Type B pancreatic cell (in vitro differentiated cells): ENCODE measurements at regions not wholly inside any gene's neighbourhood (a gene's known extent, or its start where the extent isn't known, plus 50 kb on each side); places are given as distances from the start of the nearest gene placed in this dataset.
A peak's percentile ranks its signal among the peaks of the same experiment; 100 is the strongest.

Experiments used
- DNase-seq: peaks from one replicate; pipeline ENCODE4 v3.0.0; 2021; ENCODE audit warnings: mixed read lengths; ENCODE audit not compliant: unreplicated experiment; ENCODE audit errors: extremely low spot score
- H3K27ac Mint-ChIP-seq: 2 replicates; pipeline ENCODE4 v1.8.0; 2021; ENCODE audit warnings: mild to moderate bottlenecking, mixed read lengths
- H3K27me3 Mint-ChIP-seq: 2 replicates; pipeline ENCODE4 v1.8.0; 2021; ENCODE audit warnings: mixed read lengths
- H3K36me3 Mint-ChIP-seq: 2 replicates; pipeline ENCODE4 v1.8.0; 2021; ENCODE audit warnings: mixed read lengths
- H3K4me1 Mint-ChIP-seq: one replicate; pipeline ENCODE4 v1.8.0; 2021; ENCODE audit warnings: mixed read lengths; ENCODE audit not compliant: unreplicated experiment
- H3K4me3 Mint-ChIP-seq: 2 replicates; pipeline ENCODE4 v1.8.0; 2021; ENCODE audit warnings: mild to moderate bottlenecking, mixed read lengths
- H3K9me3 Mint-ChIP-seq: 2 replicates; pipeline ENCODE4 v1.8.0; 2021; ENCODE audit warnings: mixed read lengths
- TF ChIP-seq, protein P1 (sequence below): fragments of 200-600 bp; sonication (generic); conservative IDR thresholded peaks from 2 replicates; pipeline ENCODE4 v1.5.0; 2021; ENCODE audit warnings: antibody characterized with exemption, mild to moderate bottlenecking

- Mint-ChIP-seq H3K4me3 (no peak overlapping the region), H3K9me3 (peaks cover 4% of the 10 kb centered on the region)
- TF ChIP-seq, protein P1, sequence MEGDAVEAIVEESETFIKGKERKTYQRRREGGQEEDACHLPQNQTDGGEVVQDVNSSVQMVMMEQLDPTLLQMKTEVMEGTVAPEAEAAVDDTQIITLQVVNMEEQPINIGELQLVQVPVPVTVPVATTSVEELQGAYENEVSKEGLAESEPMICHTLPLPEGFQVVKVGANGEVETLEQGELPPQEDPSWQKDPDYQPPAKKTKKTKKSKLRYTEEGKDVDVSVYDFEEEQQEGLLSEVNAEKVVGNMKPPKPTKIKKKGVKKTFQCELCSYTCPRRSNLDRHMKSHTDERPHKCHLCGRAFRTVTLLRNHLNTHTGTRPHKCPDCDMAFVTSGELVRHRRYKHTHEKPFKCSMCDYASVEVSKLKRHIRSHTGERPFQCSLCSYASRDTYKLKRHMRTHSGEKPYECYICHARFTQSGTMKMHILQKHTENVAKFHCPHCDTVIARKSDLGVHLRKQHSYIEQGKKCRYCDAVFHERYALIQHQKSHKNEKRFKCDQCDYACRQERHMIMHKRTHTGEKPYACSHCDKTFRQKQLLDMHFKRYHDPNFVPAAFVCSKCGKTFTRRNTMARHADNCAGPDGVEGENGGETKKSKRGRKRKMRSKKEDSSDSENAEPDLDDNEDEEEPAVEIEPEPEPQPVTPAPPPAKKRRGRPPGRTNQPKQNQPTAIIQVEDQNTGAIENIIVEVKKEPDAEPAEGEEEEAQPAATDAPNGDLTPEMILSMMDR = no peak
Observed at GRCh38 chr18:52069201-52069600, 270.8 kb upstream of the DCC start.

DNA sequence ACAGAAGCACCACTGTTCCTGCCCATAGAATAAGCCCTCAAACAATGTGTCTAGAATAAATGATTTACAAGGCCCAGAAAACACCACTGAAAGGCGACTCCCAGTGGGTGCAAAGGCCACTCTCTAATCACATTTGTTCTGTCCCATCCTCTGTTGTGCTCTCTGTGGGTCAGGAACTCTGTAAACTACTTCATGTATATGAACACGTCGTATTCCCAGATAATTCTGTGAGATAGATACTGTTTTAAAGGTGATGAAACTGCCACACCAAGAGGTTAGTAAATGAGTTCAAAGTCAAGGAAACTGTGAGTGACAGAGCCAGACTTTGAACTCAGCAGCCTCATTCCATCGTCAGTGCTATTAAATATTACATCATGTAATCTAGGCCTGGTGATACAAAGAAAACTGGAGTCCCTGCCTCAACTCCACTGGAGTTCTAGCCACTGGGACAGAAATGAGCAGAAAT, 269.7 kb upstream of the DCC start:
- Mint-ChIP-seq H3K27me3 (no peaks in the 10 kb centered on the region), H3K4me3 (peak overlapping the region; percentile 8), H3K4me1 (peaks cover 10% of the 10 kb centered on the region), H3K36me3 (no peaks in the 10 kb centered on the region), H3K27ac (peak overlapping the region; percentile 19), H3K9me3 (peaks cover 4% of the 10 kb centered on the region)
- TF ChIP-seq, protein P1 = no peak
- DNase-seq = no peak

More at GRCh38 chr18:52069201-52069600, 270.8 kb upstream of the DCC start:
- no peak overlapping the region for H3K27ac Mint-ChIP-seq
- peaks cover 10% of the 10 kb centered on the region for H3K4me1 Mint-ChIP-seq
- H3K27me3 Mint-ChIP-seq = no peaks in the 10 kb centered on the region
- H3K36me3 Mint-ChIP-seq = no peaks in the 10 kb centered on the region
- DNase-seq = no peak

DNA sequence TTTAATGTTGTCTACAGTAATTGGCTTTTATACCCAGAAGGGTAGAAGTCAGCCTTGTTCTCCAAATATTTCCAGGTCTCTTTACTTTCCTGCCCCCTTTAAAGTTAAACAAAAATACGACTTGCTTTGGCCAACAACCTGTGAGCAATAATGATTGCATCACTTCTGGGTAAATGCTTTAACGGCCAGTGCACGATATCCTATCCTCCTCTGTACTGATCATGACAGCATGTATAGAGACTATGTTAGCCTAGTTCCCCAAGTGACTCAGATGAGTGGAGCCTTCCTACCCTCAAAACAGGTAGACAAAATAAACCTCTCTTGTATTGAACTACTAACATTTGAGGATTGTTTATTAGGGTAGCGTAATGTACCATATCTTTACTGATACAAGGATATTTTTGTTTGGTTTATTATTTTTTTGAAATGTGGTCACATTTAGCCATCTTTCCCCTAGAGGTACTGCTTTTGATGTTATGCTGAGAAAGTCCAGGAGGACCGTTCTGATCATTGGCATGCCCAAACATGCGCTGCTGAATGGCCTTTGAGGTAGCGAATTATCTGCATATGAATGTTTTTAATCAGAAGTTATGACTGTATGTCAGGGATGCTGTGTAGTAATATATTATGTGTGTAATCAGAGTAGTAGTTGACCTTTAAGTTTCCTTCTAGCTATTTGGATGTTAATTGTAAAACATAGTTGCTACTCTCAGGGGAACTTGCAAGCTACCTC, 262.6 kb upstream of the DCC start:
- Mint-ChIP-seq H3K4me1 (no peaks in the 10 kb centered on the region), H3K27ac (no peak overlapping the region), H3K4me3 (no peak overlapping the region), H3K27me3 (no peaks in the 10 kb centered on the region), H3K36me3 (no peaks in the 10 kb centered on the region), H3K9me3 (no peaks in the 10 kb centered on the region)
- DNase-seq = no peak
- TF ChIP-seq, protein P1 = no peak

- no peak overlapping the region for H3K27ac Mint-ChIP-seq
- no peaks in the 10 kb centered on the region for H3K9me3 Mint-ChIP-seq
- H3K36me3 Mint-ChIP-seq = no peaks in the 10 kb centered on the region
- DNase-seq = no peak
- no peaks in the 10 kb centered on the region for H3K27me3 Mint-ChIP-seq
- no peaks in the 10 kb centered on the region for H3K4me1 Mint-ChIP-seq
- TF ChIP-seq, protein P1 = no peak
- H3K4me3 Mint-ChIP-seq = no peak overlapping the region
Observed at GRCh38 chr18:52082246-52082645, 257.8 kb upstream of the DCC start.

DNA sequence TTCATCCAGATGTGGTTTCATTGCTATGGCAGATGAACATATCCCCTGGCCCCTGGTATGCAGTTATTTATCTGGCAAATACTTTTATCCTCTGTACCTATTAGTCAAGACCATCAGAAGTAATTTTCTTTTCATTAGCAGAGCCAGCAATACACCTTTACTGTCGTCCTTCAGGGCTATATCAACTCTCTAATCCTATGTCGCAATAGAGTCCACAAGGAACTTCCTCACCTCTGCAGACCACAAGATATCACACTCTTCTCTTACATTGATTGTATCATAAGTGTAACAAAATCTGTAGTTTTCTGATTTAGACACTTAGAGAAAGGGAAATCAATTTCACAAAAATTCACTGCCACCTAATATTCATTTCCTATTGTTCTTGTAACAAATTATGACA, 252.9 kb upstream of the DCC start:
- Mint-ChIP-seq H3K36me3 (no peaks in the 10 kb centered on the region), H3K27me3 (peaks cover 3% of the 10 kb centered on the region), H3K9me3 (no peaks in the 10 kb centered on the region), H3K27ac (no peak overlapping the region), H3K4me1 (no peaks in the 10 kb centered on the region), H3K4me3 (no peak overlapping the region)
- TF ChIP-seq, protein P1 = no peak
- no peak for DNase-seq
